HCT116 (cell line): ENCODE measurements at regions not wholly inside any gene's neighbourhood (a gene's known extent, or its start where the extent isn't known, plus 50 kb on each side); places are given as distances from the start of the nearest gene placed in this dataset.

ENCODE experiments used
- ATAC-seq: fragments of 200-7000 bp; cut with Tn5 transposase; 2 replicates; pipeline ENCODE4 v1.9.1; 2020; ENCODE audit warnings: mild to moderate bottlenecking, moderate library complexity
- BruUV-seq: library from RNA; stranded (reverse); fragments of 400-500 nt; replicated peaks from 2 replicates; lab custom pipeline; 2021; lab: Mats Ljungman, UMichigan
- CTCF ChIA-PET: fragments of 300-600 bp; sonication (Branson Sonifier 250); formaldehyde crosslinking; loops from one replicate; lab custom pipeline; 2021; ENCODE audit warnings: antibody characterized with exemption; lab: Charles Lee
- POLR2A ChIA-PET: fragments of 300-600, 350-600 bp; sonication (Branson Sonifier 250); formaldehyde crosslinking; loops from one replicate; lab custom pipeline; 2021; ENCODE audit warnings: antibody characterized with exemption; lab: Charles Lee
- RAD21 ChIA-PET, 2 experiments: fragments of 300-600 bp; sonication (Branson Sonifier 250); formaldehyde crosslinking; loops; one replicate each; lab custom pipeline; 2023; ENCODE audit warnings: low total read pairs in 2 of 2; ENCODE audit not compliant: uncharacterized antibody in 2 of 2, unreplicated experiment in 2 of 2, low non-redundant PET in 1 of 2; lab: Charles Lee
- DNase-seq: peaks from one replicate; pipeline ENCODE4 v3.0.0-alpha.2; 2010; ENCODE audit warnings: low read depth, low spot score
- H2AFZ ChIP-seq: fragments of 200-600 bp; shearing (Covaris generic), sonication (generic); 2 replicates; pipeline ENCODE4 v1.6.1; 2017; ENCODE audit warnings: low read depth, mixed run types, mixed read lengths, antibody characterized with exemption, low read length; ENCODE audit not compliant: poor library complexity, severe bottlenecking
- H3K27ac ChIP-seq: 2 replicates; pipeline ENCODE4 v1.5.1; 2012; ENCODE audit warnings: low read depth, low read length
- H3K27me3 ChIP-seq: fragments of 200-600 bp; sonication (generic); 2 replicates; pipeline ENCODE4 v1.6.1; 2016; ENCODE audit warnings: mixed run types, low read length, mixed read lengths; ENCODE audit not compliant: insufficient read depth
- H3K36me3 ChIP-seq, 2 experiments: fragments of 200-500 bp in 1 of 2; fragments of 200-600 bp in 1 of 2; sonication (Bioruptor generic) in 1 of 2; sonication (generic) in 1 of 2; 2 replicates each; pipeline versions ENCODE4 v1.5.1 to v1.6.1; 2014 to 2016; ENCODE audit warnings: low read length in 2 of 2, inconsistent platforms in 1 of 2, mixed read lengths in 1 of 2, mixed run types in 1 of 2; ENCODE audit not compliant: insufficient read depth in 2 of 2, control insufficient read depth in 1 of 2
- H3K4me1 ChIP-seq, 2 experiments: fragments of 200-600 bp in 1 of 2; sonication (generic) in 1 of 2; 2 replicates each; pipeline versions ENCODE4 v1.5.1 to v1.6.1; 2012 to 2017; ENCODE audit warnings: low read length in 2 of 2, inconsistent platforms in 1 of 2, mild to moderate bottlenecking in 1 of 2, mixed read lengths in 1 of 2, mixed run types in 1 of 2, moderate library complexity in 1 of 2; ENCODE audit not compliant: insufficient read depth in 2 of 2, control insufficient read depth in 1 of 2
- H3K4me2 ChIP-seq: fragments of 200-600 bp; sonication (generic); 2 replicates; pipeline ENCODE4 v1.6.1; 2017; ENCODE audit warnings: mixed run types, low read length, mixed read lengths
- H3K4me3 ChIP-seq, 2 experiments: fragments of 200-600 bp in 1 of 2; sonication (generic) in 1 of 2; replicated peaks in 1 of 2; 2 replicates each; pipeline ENCODE4 v1.5.1; 2011 to 2016; ENCODE audit warnings: low read length in 2 of 2, control low read depth in 1 of 2, low read depth in 1 of 2, mild to moderate bottlenecking in 1 of 2, mixed read lengths in 1 of 2, mixed run types in 1 of 2
- H3K79me2 ChIP-seq: fragments of 200-600 bp; sonication (generic); 2 replicates; pipeline ENCODE4 v1.6.1; 2017; ENCODE audit warnings: mild to moderate bottlenecking, mixed run types, low read length, moderate library complexity, mixed read lengths; ENCODE audit not compliant: insufficient read depth
- H3K9ac ChIP-seq: fragments of 200-600 bp; sonication (generic); 2 replicates; pipeline ENCODE4 v1.6.1; 2016; ENCODE audit warnings: low read length, mixed read lengths
- H3K9me2 ChIP-seq: fragments of 200-600 bp; sonication (generic), shearing (Covaris generic); 2 replicates; pipeline ENCODE4 v1.6.1; 2017; ENCODE audit warnings: mixed run types, mild to moderate bottlenecking, moderate library complexity; ENCODE audit not compliant: insufficient read depth
- H3K9me3 ChIP-seq, 2 experiments: fragments of 200-500 bp in 1 of 2; fragments of 200-600 bp in 1 of 2; sonication (Bioruptor generic) in 1 of 2; sonication (generic) in 1 of 2; 2 replicates each; pipeline ENCODE4 v1.6.1; 2014 to 2017; ENCODE audit warnings: low read length in 2 of 2, mixed read lengths in 2 of 2, inconsistent platforms in 1 of 2, low read depth in 1 of 2, mild to moderate bottlenecking in 1 of 2, mixed run types in 1 of 2, moderate library complexity in 1 of 2; ENCODE audit not compliant: control insufficient read depth in 1 of 2, insufficient read depth in 1 of 2
- H4K20me1 ChIP-seq: fragments of 200-600 bp; sonication (generic), shearing (Covaris generic); 2 replicates; pipeline ENCODE4 v1.6.1; 2017; ENCODE audit warnings: mixed run types, mild to moderate bottlenecking, moderate library complexity; ENCODE audit not compliant: insufficient read depth
- CBX3 ChIP-seq: IDR thresholded peaks from 2 replicates; pipeline ENCODE4 v1.6.1; 2012; ENCODE audit warnings: low read depth
- EGR1 ChIP-seq: IDR thresholded peaks from 2 replicates; pipeline ENCODE4 v1.6.1; 2012; ENCODE audit warnings: low read depth
- EZH2 ChIP-seq: fragments of 200-600 bp; sonication (generic); IDR thresholded peaks from 2 replicates; pipeline ENCODE4 v1.6.1; 2017; ENCODE audit warnings: antibody characterized with exemption, mixed run types
- MAX ChIP-seq: IDR thresholded peaks from 2 replicates; pipeline ENCODE4 v1.6.1; 2012
- RAD21 ChIP-seq: IDR thresholded peaks from 2 replicates; pipeline ENCODE4 v1.6.1; 2012; ENCODE audit warnings: low read depth, mild to moderate bottlenecking
- REST ChIP-seq: IDR thresholded peaks from 2 replicates; pipeline ENCODE4 v1.6.1; 2012; ENCODE audit warnings: low read depth
- TCF7L2 ChIP-seq: IDR thresholded peaks from 2 replicates; pipeline ENCODE4 v1.7.0; 2011; ENCODE audit warnings: borderline replicate concordance, inconsistent platforms; ENCODE audit not compliant: insufficient read depth, insufficient read length; ENCODE audit errors: extremely low read depth
- YY1 ChIP-seq: IDR thresholded peaks from 2 replicates; pipeline ENCODE4 v1.6.1; 2011; ENCODE audit warnings: low read length, low read depth, moderate library complexity, mild to moderate bottlenecking; ENCODE audit not compliant: insufficient replicate concordance; ENCODE audit errors: extremely low read depth
- ZNF274 ChIP-seq: fragments of 200-500 bp; sonication (Bioruptor generic); IDR thresholded peaks from 2 replicates; pipeline ENCODE4 v1.6.1; 2014; ENCODE audit warnings: mild to moderate bottlenecking, low read depth, low read length, inconsistent platforms
- intact Hi-C: fragments of 100-400 bp; cut with micrococcal nuclease; formaldehyde crosslinking; loops from 2 replicates; pipeline ENCODE4 v1.10.0; 2022

GRCh38 chr6:118720125-118720473, 68.7 kb upstream of the CEP85L start:
- Histone ChIP-seq H3K27ac (no peak overlapping the region), H3K4me1 (no peaks in the 10 kb centered on the region), H3K79me2 (no peaks in the 10 kb centered on the region), H3K9me2 (no peaks in the 10 kb centered on the region), H3K9ac (no peak overlapping the region), H3K36me3 (no peaks in the 10 kb centered on the region), H2AFZ (no peak overlapping the region), H3K27me3 (no peaks in the 10 kb centered on the region), H4K20me1 (no peaks in the 10 kb centered on the region), H3K9me3 (no peaks in the 10 kb centered on the region), H3K4me2 (no peak overlapping the region), H3K4me3 (no peak overlapping the region)
- ATAC-seq (no peak), DNase-seq (no peak)
- no TSS peak for BruUV-seq
- intact Hi-C loops: no loop called here
- RAD21 ChIA-PET: no interaction called here
- TF ChIP-seq EZH2 (no peak), CBX3 (no peak), RAD21 (no peak), TCF7L2 (no peak), ZNF274 (no peak), REST (no peak), YY1 (no peak), EGR1 (no peak), MAX (no peak)
- POLR2A ChIA-PET: no interaction called here
- CTCF ChIA-PET: no interaction called here
